ENCODE measurements at regions not wholly inside any gene's neighbourhood (a gene's known extent, or its start where the extent isn't known, plus 50 kb on each side); places are given as distances from the start of the nearest gene placed in this dataset.
"Not testable (repeated sequence)": the region's sequence is repeated elsewhere in the genome, so short reads cannot be mapped to it uniquely, and the experiment has no call there.

- Histone ChIP-seq H3K9me2 (ENCODE audit: insufficient read depth, low read length) (no peaks in the 10 kb centered on the region), H4K20me1 (ENCODE audit: insufficient read depth) (no peaks in the 10 kb centered on the region), H3K27ac (ENCODE audit: low read length) (no peak overlapping the region), H3K36me3 (ENCODE audit: insufficient read depth, low read length) (no peaks in the 10 kb centered on the region), H3K27me3 (ENCODE audit: insufficient read depth, low read depth, low read length) (no peaks in the 10 kb centered on the region), H3K79me2 (replicated peaks; ENCODE audit: insufficient read depth, low read length) (no peaks in the 10 kb centered on the region), H3K9me3 (ENCODE audit: low read length) (no peaks in the 10 kb centered on the region), H3K9ac (ENCODE audit: low read length) (no peak overlapping the region), H3F3A (ENCODE audit: insufficient read depth, low read length, poor library complexity, severe bottlenecking) (no peaks in the 10 kb centered on the region), H3K4me3 (ENCODE audit: low read length) (no peak overlapping the region), H3K4me2 (ENCODE audit: low read length) (no peak overlapping the region), H2AFZ (ENCODE audit: low read depth, low read length) (no peak overlapping the region)
- TF ChIP-seq TAF1 (IDR thresholded peaks at IDR 0.05; ENCODE audit: low read depth) (no peak), MXI1 (conservative IDR thresholded peaks at IDR 0.05; ENCODE audit: poor library complexity, severe bottlenecking) (no peak), EP300 (conservative IDR thresholded peaks at IDR 0.05; ENCODE audit: poor library complexity, severe bottlenecking) (no peak), EZH2 (IDR thresholded peaks at IDR 0.05; ENCODE audit: borderline replicate concordance, insufficient read depth, low read length, poor library complexity, severe bottlenecking) (no peak), RAD21 (conservative IDR thresholded peaks at IDR 0.05) (no peak), CTCF (IDR thresholded peaks at IDR 0.05; ENCODE audit: poor library complexity, severe bottlenecking) (no peak), SMC3 (conservative IDR thresholded peaks at IDR 0.05; ENCODE audit: poor library complexity) (no peak), POLR2AphosphoS5 (IDR thresholded peaks at IDR 0.05) (no peak), REST (IDR thresholded peaks at IDR 0.05; ENCODE audit: borderline replicate concordance) (no peak)
Observed at GRCh38 chr5:25970906-25971489, 1067.4 kb downstream of the CDH9 start.

- H3K27ac ChIP-seq (ENCODE audit: low read length); H3K9me3 ChIP-seq (ENCODE audit: low read length); H3F3A ChIP-seq (ENCODE audit: insufficient read depth, low read length, poor library complexity, severe bottlenecking); H3K36me3 ChIP-seq (ENCODE audit: insufficient read depth, low read length); H3K9me2 ChIP-seq (ENCODE audit: insufficient read depth, low read length); H3K4me3 ChIP-seq (ENCODE audit: low read length); H3K79me2 ChIP-seq (replicated peaks; ENCODE audit: insufficient read depth, low read length); H3K9ac ChIP-seq (ENCODE audit: low read length); H2AFZ ChIP-seq (ENCODE audit: low read depth, low read length); H3K4me2 ChIP-seq (ENCODE audit: low read length); H3K27me3 ChIP-seq (ENCODE audit: insufficient read depth, low read depth, low read length); H4K20me1 ChIP-seq (ENCODE audit: insufficient read depth): not testable (repeated sequence)
Observed at GRCh38 chr5:25969042-25969441, 1069.3 kb downstream of the CDH9 start.

GRCh38 chr5:25964009-25964372, 1074.4 kb downstream of the CDH9 start:
- Histone ChIP-seq H4K20me1 (ENCODE audit: insufficient read depth) (no peaks in the 10 kb centered on the region), H3K9ac (ENCODE audit: low read length) (no peak overlapping the region), H3K36me3 (ENCODE audit: insufficient read depth, low read length) (no peaks in the 10 kb centered on the region), H3K27ac (ENCODE audit: low read length) (no peak overlapping the region), H3F3A (ENCODE audit: insufficient read depth, low read length, poor library complexity, severe bottlenecking) (no peaks in the 10 kb centered on the region), H2AFZ (ENCODE audit: low read depth, low read length) (no peak overlapping the region), H3K4me2 (ENCODE audit: low read length) (no peak overlapping the region), H3K4me3 (ENCODE audit: low read length) (no peak overlapping the region), H3K9me2 (ENCODE audit: insufficient read depth, low read length) (no peaks in the 10 kb centered on the region), H3K9me3 (ENCODE audit: low read length) (no peaks in the 10 kb centered on the region), H3K79me2 (replicated peaks; ENCODE audit: insufficient read depth, low read length) (no peaks in the 10 kb centered on the region), H3K27me3 (ENCODE audit: insufficient read depth, low read depth, low read length) (no peaks in the 10 kb centered on the region)
- TF ChIP-seq REST (IDR thresholded peaks at IDR 0.05; ENCODE audit: borderline replicate concordance) (no peak), EP300 (conservative IDR thresholded peaks at IDR 0.05; ENCODE audit: poor library complexity, severe bottlenecking) (no peak), SMC3 (conservative IDR thresholded peaks at IDR 0.05; ENCODE audit: poor library complexity) (no peak), POLR2AphosphoS5 (IDR thresholded peaks at IDR 0.05) (no peak), RAD21 (conservative IDR thresholded peaks at IDR 0.05) (no peak), MXI1 (conservative IDR thresholded peaks at IDR 0.05; ENCODE audit: poor library complexity, severe bottlenecking) (no peak), CTCF (IDR thresholded peaks at IDR 0.05; ENCODE audit: poor library complexity, severe bottlenecking) (no peak)
